ENCODE measurements at regions not wholly inside any gene's neighbourhood (a gene's known extent, or its start where the extent isn't known, plus 50 kb on each side); places are given as distances from the start of the nearest gene placed in this dataset.

- TF ChIP-seq CTCF (IDR thresholded peaks at IDR 0.05), result no peak
- TF ChIP-seq POLR2A (IDR thresholded peaks at IDR 0.05), result no peak
Measured at GRCh38 chr5:145681216-145681615, 153.9 kb downstream of the PRELID2 start.
